AG04449 (cell line): ENCODE measurements at regions not wholly inside any gene's neighbourhood (a gene's known extent, or its start where the extent isn't known, plus 50 kb on each side); places are given as distances from the start of the nearest gene placed in this dataset.

Experiments used
- CTCF ChIA-PET: fragments of 350-600 bp; formaldehyde crosslinking; extraction: SDS; loops from one replicate; lab custom pipeline; 2021; ENCODE audit warnings: antibody characterized with exemption; lab: Yijun Ruan, JAX
- POLR2A ChIA-PET: fragments of 400-600, 350-600 bp; formaldehyde crosslinking; extraction: SDS; loops from one replicate; lab custom pipeline; 2020; ENCODE audit warnings: antibody characterized with exemption, inconsistent platforms; lab: Yijun Ruan, JAX
- DNase-seq: peaks from one replicate; pipeline ENCODE4 v3.0.0-alpha.2; 2010; ENCODE audit warnings: low read depth, low spot score
- H3K4me3 ChIP-seq: 2 replicates; pipeline ENCODE4 v1.5.1; 2011; ENCODE audit warnings: low read depth, mild to moderate bottlenecking, control low read depth, low read length
- CTCF ChIP-seq: IDR thresholded peaks from one replicate; pipeline ENCODE4 v1.5.1; 2011; ENCODE audit warnings: mild to moderate bottlenecking, moderate library complexity, low read length, control low read depth, inconsistent platforms; ENCODE audit not compliant: insufficient read depth; ENCODE audit errors: missing control alignments

GRCh38 chr17:14813649-14814370, 451.3 kb downstream of the PMP22 start:
- TF ChIP-seq CTCF: no peak
- no peak for DNase-seq
- H3K4me3 ChIP-seq: no peak overlapping the region
- ChIA-PET POLR2A (no interaction called here), CTCF (interaction anchor here (1.5 kb wide), 1 partner anchor 11 kb away, joined by 3 read pairs; no protein-coding TSS in a partner anchor)

- TF ChIP-seq CTCF: no peak
Observed at GRCh38 chr17:14808425-14808824, 456.7 kb downstream of the PMP22 start.

GRCh38 chr17:14805348-14805747, 459.8 kb downstream of the PMP22 start:
- ChIA-PET CTCF (interaction anchor here (1.2 kb wide), 1 partner anchor 121 kb away, joined by 3 read pairs; no protein-coding TSS in a partner anchor), POLR2A (no interaction called here)
- TF ChIP-seq CTCF: peak; percentile 3
- no peak overlapping the region for H3K4me3 ChIP-seq
- no peak for DNase-seq

More at GRCh38 chr17:14808425-14808824, 456.7 kb downstream of the PMP22 start:
- H3K4me3 ChIP-seq: no peak overlapping the region
- ChIA-PET POLR2A (no interaction called here), CTCF (no interaction called here)
- DNase-seq: no peak

GRCh38 chr17:14803826-14804225, 461.3 kb downstream of the PMP22 start:
- TF ChIP-seq CTCF: no peak
- H3K4me3 ChIP-seq: no peak overlapping the region
- DNase-seq: no peak
- ChIA-PET CTCF (no interaction called here), POLR2A (no interaction called here)

GRCh38 chr17:14797801-14798200, 467.3 kb downstream of the PMP22 start:
- CTCF ChIA-PET: no interaction called here
- no peak for TF ChIP-seq CTCF
- POLR2A ChIA-PET: no interaction called here
- H3K4me3 ChIP-seq: no peak overlapping the region
- DNase-seq: no peak

- H3K4me3 ChIP-seq: no peak overlapping the region
- POLR2A ChIA-PET: no interaction called here
- CTCF ChIA-PET: no interaction called here
- TF ChIP-seq CTCF: no peak
- DNase-seq: no peak
Observed at GRCh38 chr17:14797021-14797420, 468.1 kb downstream of the PMP22 start.
